Breast epithelium (tissue), 4 donors: ENCODE measurements at regions not wholly inside any gene's neighbourhood (a gene's known extent, or its start where the extent isn't known, plus 50 kb on each side); places are given as distances from the start of the nearest gene placed in this dataset.
"Not testable (repeated sequence)": the region's sequence is repeated elsewhere in the genome, so short reads cannot be mapped to it uniquely, and the experiment has no call there.

Experiments used
- DNase-seq, 2 donors: peaks; one replicate each; pipeline ENCODE4 v3.0.0-alpha.2; 2019; ENCODE audit warnings: low spot score in 2 of 2
- H3K27ac ChIP-seq, 2 donors: fragments of 200-600 bp; sonication (generic) in 1 of 2; one replicate each; pipeline ENCODE4 v1.5.1; 2016 to 2019; ENCODE audit warnings: mild to moderate bottlenecking in 1 of 2
- H3K27me3 ChIP-seq, 2 donors: fragments of 200-600 bp; sonication (generic) in 1 of 2; one replicate each; pipeline versions ENCODE4 v1.5.1 to v1.6.0; 2017 to 2019; ENCODE audit warnings: control low read depth in 1 of 2, mild to moderate bottlenecking in 1 of 2
- H3K36me3 ChIP-seq: fragments of 200-600 bp; one replicate; pipeline ENCODE4 v1.5.1; 2019
- H3K4me1 ChIP-seq, 2 donors: fragments of 200-600 bp; sonication (generic); one replicate each; pipeline ENCODE4 v1.5.1; 2016 to 2019; ENCODE audit warnings: control low read depth in 1 of 2
- H3K4me3 ChIP-seq, 3 donors: fragments of 200-600 bp; sonication (generic); 1 replicate in 2 of 3; 2 replicates in 1 of 3; pipeline ENCODE4 v1.5.1; 2016 to 2019; ENCODE audit warnings: mild to moderate bottlenecking in 3 of 3, moderate library complexity in 2 of 3
- H3K9me3 ChIP-seq, 2 donors: fragments of 200-600 bp; sonication (generic) in 1 of 2; one replicate each; pipeline ENCODE4 v1.5.1; 2016 to 2019; ENCODE audit warnings: control low read depth in 1 of 2
- CTCF ChIP-seq, 3 donors: fragments of 450-650 bp; IDR thresholded peaks; one replicate each; pipeline ENCODE4 v1.5.1; 2016 to 2017; ENCODE audit warnings: antibody characterized with exemption in 3 of 3, mild to moderate bottlenecking in 3 of 3, moderate library complexity in 3 of 3
- POLR2A ChIP-seq: fragments of 450-650 bp; IDR thresholded peaks from one replicate; pipeline ENCODE4 v1.6.1; 2016; ENCODE audit warnings: antibody characterized with exemption, mild to moderate bottlenecking, moderate library complexity
- POLR2AphosphoS5 ChIP-seq, 3 donors: sonication (generic); formaldehyde crosslinking; IDR thresholded peaks; one replicate each; pipeline ENCODE4 v1.6.1; 2017; ENCODE audit warnings: antibody characterized with exemption in 3 of 3
- intact Hi-C: fragments of 100-400 bp; cut with DNase I; formaldehyde crosslinking; loops from one replicate; pipeline ENCODE4 v1.15.1; 2023; ENCODE audit warnings: low total_unique reads

- Histone ChIP-seq H3K4me3 (no peak overlapping the region), H3K36me3 (no peaks in the 10 kb centered on the region), H3K27me3 (no peaks in the 10 kb centered on the region), H3K9me3 (no peaks in the 10 kb centered on the region), H3K4me1 (no peaks in the 10 kb centered on the region), H3K27ac (no peak overlapping the region)
- intact Hi-C loops, result loop anchor here (2.0 kb wide), 1 partner anchor 29 kb away; no protein-coding TSS in a partner anchor
- no peak for DNase-seq
- no peak for TF ChIP-seq POLR2AphosphoS5 (IDR thresholded peaks at IDR 0.05)
- no peak for TF ChIP-seq POLR2A
- no peak for TF ChIP-seq CTCF (IDR thresholded peaks at IDR 0.05)
These were observed 57.7 kb upstream of the SLC1A4 start for GRCh38 chr2:64931246-64932115.

- DNase-seq, result no peak
- TF ChIP-seq POLR2AphosphoS5 (IDR thresholded peaks at IDR 0.05) (no peak), POLR2A (no peak), CTCF (IDR thresholded peaks at IDR 0.05) (no peak)
- Histone ChIP-seq H3K9me3 (no peaks in the 10 kb centered on the region), H3K36me3 (no peaks in the 10 kb centered on the region), H3K4me1 (no peaks in the 10 kb centered on the region), H3K27ac (no peak overlapping the region), H3K4me3 (no peak overlapping the region), H3K27me3 (no peaks in the 10 kb centered on the region)
- intact Hi-C loops, result no loop called here
These were observed 57.2 kb upstream of the SLC1A4 start for GRCh38 chr2:64932116-64932370.

GRCh38 chr2:64932371-64933216 is 56.6 kb upstream of the SLC1A4 start:
- no peaks in the 10 kb centered on the region for H3K9me3 ChIP-seq
- intact Hi-C loops, result no loop called here
- no peaks in the 10 kb centered on the region for H3K4me1 ChIP-seq
- H3K27ac ChIP-seq, result no peak overlapping the region
- DNase-seq, result no peak
- H3K4me3 ChIP-seq, result no peak overlapping the region
- H3K36me3 ChIP-seq, result no peaks in the 10 kb centered on the region
- TF ChIP-seq POLR2A (no peak), POLR2AphosphoS5 (IDR thresholded peaks at IDR 0.05) (no peak), CTCF (IDR thresholded peaks at IDR 0.05) (no peak)
- no peaks in the 10 kb centered on the region for H3K27me3 ChIP-seq

GRCh38 chr2:64934530-64934929 is 54.7 kb upstream of the SLC1A4 start:
- intact Hi-C loops, result no loop called here
- no peaks in the 10 kb centered on the region for H3K36me3 ChIP-seq
- H3K4me1 ChIP-seq, result no peaks in the 10 kb centered on the region
- no peaks in the 10 kb centered on the region for H3K9me3 ChIP-seq
- TF ChIP-seq POLR2A (no peak), POLR2AphosphoS5 (IDR thresholded peaks at IDR 0.05) (no peak), CTCF (IDR thresholded peaks at IDR 0.05) (no peak)
- H3K4me3 ChIP-seq, result no peak overlapping the region
- H3K27ac ChIP-seq, result no peak overlapping the region
- DNase-seq, result no peak
- H3K27me3 ChIP-seq, result no peaks in the 10 kb centered on the region

- H3K27me3 ChIP-seq, result no peaks in the 10 kb centered on the region
- no peak for DNase-seq
- TF ChIP-seq POLR2A (no peak), POLR2AphosphoS5 (IDR thresholded peaks at IDR 0.05) (no peak), CTCF (IDR thresholded peaks at IDR 0.05) (no peak)
- intact Hi-C loops, result no loop called here
- H3K27ac ChIP-seq, result no peak overlapping the region
- no peaks in the 10 kb centered on the region for H3K9me3 ChIP-seq
- no peak overlapping the region for H3K4me3 ChIP-seq
- no peaks in the 10 kb centered on the region for H3K36me3 ChIP-seq
- H3K4me1 ChIP-seq, result no peaks in the 10 kb centered on the region
These were observed 52.4 kb upstream of the SLC1A4 start for GRCh38 chr2:64936809-64937208.

GRCh38 chr2:64937314-64937686 is 51.9 kb upstream of the SLC1A4 start:
- DNase-seq, H3K27me3 ChIP-seq, H3K9me3 ChIP-seq, H3K27ac ChIP-seq, H3K4me1 ChIP-seq, intact Hi-C loops, H3K4me3 ChIP-seq, H3K36me3 ChIP-seq: not testable (repeated sequence)
